HAP-1 (cell line): ENCODE measurements at regions not wholly inside any gene's neighbourhood (a gene's known extent, or its start where the extent isn't known, plus 50 kb on each side); places are given as distances from the start of the nearest gene placed in this dataset.
"Not testable (repeated sequence)": the region's sequence is repeated elsewhere in the genome, so short reads cannot be mapped to it uniquely, and the experiment has no call there.

Experiments used
- DNase-seq, 2 experiments: peaks; one replicate each; pipeline ENCODE4 v3.0.0-alpha.2; 2016 to 2020; ENCODE audit warnings: low spot score in 2 of 2
- H3K27me3 ChIP-seq: fragments of 250-450 bp; sonication (Bioruptor Pico); 2 replicates; pipeline ENCODE4 v1.5.1; 2020; ENCODE audit warnings: low read depth, mild to moderate bottlenecking, moderate library complexity
- H3K36me3 ChIP-seq: fragments of 250-450 bp; sonication (Bioruptor Pico); replicated peaks from 2 replicates; pipeline ENCODE4 v1.5.1; 2020; ENCODE audit warnings: mild to moderate bottlenecking
- H3K4me1 ChIP-seq: fragments of 250-450 bp; sonication (Bioruptor Pico); 2 replicates; pipeline ENCODE4 v1.5.1; 2020; ENCODE audit warnings: mild to moderate bottlenecking
- H3K4me3 ChIP-seq: fragments of 250-450 bp; sonication (Bioruptor Pico); 2 replicates; pipeline ENCODE4 v1.5.1; 2020; ENCODE audit warnings: mild to moderate bottlenecking, moderate library complexity
- H3K9me3 ChIP-seq: fragments of 250-450 bp; sonication (Bioruptor Pico); 2 replicates; pipeline ENCODE4 v1.5.1; 2020; ENCODE audit warnings: mild to moderate bottlenecking, moderate library complexity
- in situ Hi-C: fragments of 300-500 bp; cut with MboI; formaldehyde crosslinking; loops from 3 replicates; pipeline ENCODE4 v1.14.3; 2020; ENCODE audit warnings: low sequenced_read_pairs, inconsistent platforms, mixed read lengths

GRCh38 chr13:58655086-58655485 lies 1023.5 kb downstream of the PCDH17 start:
- H3K36me3 ChIP-seq: no peaks in the 10 kb centered on the region
- H3K4me1 ChIP-seq: no peaks in the 10 kb centered on the region
- DNase-seq: no peak
- no peaks in the 10 kb centered on the region for H3K27me3 ChIP-seq
- no peaks in the 10 kb centered on the region for H3K9me3 ChIP-seq
- in situ Hi-C loops: no loop called here
- H3K4me3 ChIP-seq: no peak overlapping the region

- Histone ChIP-seq H3K36me3 (no peaks in the 10 kb centered on the region), H3K4me1 (no peaks in the 10 kb centered on the region), H3K9me3 (no peaks in the 10 kb centered on the region), H3K27me3 (no peaks in the 10 kb centered on the region), H3K4me3 (no peak overlapping the region)
- DNase-seq: no peak
- in situ Hi-C loops: no loop called here
Observed at GRCh38 chr13:58660826-58661225, 1029.3 kb downstream of the PCDH17 start.

- Histone ChIP-seq H3K4me1 (no peaks in the 10 kb centered on the region), H3K36me3 (no peaks in the 10 kb centered on the region), H3K9me3 (no peaks in the 10 kb centered on the region), H3K27me3 (peaks cover 3% of the 10 kb centered on the region; the same call in 1 of the 2 replicates), H3K4me3 (no peak overlapping the region)
- in situ Hi-C loops: no loop called here
- DNase-seq: no peak
Observed at GRCh38 chr13:58666331-58666730, 1034.8 kb downstream of the PCDH17 start.

- Histone ChIP-seq H3K36me3 (no peaks in the 10 kb centered on the region), H3K4me3 (no peak overlapping the region), H3K27me3 (peaks cover 3% of the 10 kb centered on the region; the same call in 1 of the 2 replicates), H3K4me1 (no peaks in the 10 kb centered on the region), H3K9me3 (no peaks in the 10 kb centered on the region)
- in situ Hi-C loops: no loop called here
- DNase-seq: no peak
Observed at GRCh38 chr13:58667096-58667495, 1035.6 kb downstream of the PCDH17 start.

GRCh38 chr13:58680115-58680514 lies 1048.6 kb downstream of the PCDH17 start:
- H3K4me1 ChIP-seq: 0 out of 2 replicates have a peak, but pooled peaks cover 3% of the 10 kb centered on the region
- no peak overlapping the region for H3K4me3 ChIP-seq
- in situ Hi-C loops: no loop called here
- no peak for DNase-seq
- no peaks in the 10 kb centered on the region for H3K9me3 ChIP-seq
- H3K27me3 ChIP-seq: no peaks in the 10 kb centered on the region
- no peaks in the 10 kb centered on the region for H3K36me3 ChIP-seq

- Histone ChIP-seq H3K36me3 (no peaks in the 10 kb centered on the region), H3K27me3 (no peaks in the 10 kb centered on the region), H3K4me3 (no peak overlapping the region), H3K4me1 (0 out of 2 replicates have a peak, but pooled peaks cover 3% of the 10 kb centered on the region), H3K9me3 (no peaks in the 10 kb centered on the region)
- DNase-seq: no peak
- in situ Hi-C loops: no loop called here
Observed at GRCh38 chr13:58682616-58683015, 1051.1 kb downstream of the PCDH17 start.

- Histone ChIP-seq H3K4me1 (no peaks in the 10 kb centered on the region), H3K4me3 (no peak overlapping the region), H3K36me3 (no peaks in the 10 kb centered on the region), H3K27me3 (no peaks in the 10 kb centered on the region), H3K9me3 (no peaks in the 10 kb centered on the region)
- DNase-seq: no peak
- in situ Hi-C loops: no loop called here
Observed at GRCh38 chr13:58687148-58687547, 1055.6 kb downstream of the PCDH17 start.

- Histone ChIP-seq H3K4me3 (no peak overlapping the region), H3K36me3 (no peaks in the 10 kb centered on the region), H3K27me3 (no peaks in the 10 kb centered on the region), H3K4me1 (no peaks in the 10 kb centered on the region), H3K9me3 (no peaks in the 10 kb centered on the region)
- DNase-seq: no peak
- in situ Hi-C loops: no loop called here
Observed at GRCh38 chr13:58698531-58698930, 1067.0 kb downstream of the PCDH17 start.

- DNase-seq: no peak
- Histone ChIP-seq H3K27me3 (no peaks in the 10 kb centered on the region), H3K9me3 (peaks cover 2% of the 10 kb centered on the region; the same call in 1 of the 2 replicates), H3K4me1 (no peaks in the 10 kb centered on the region), H3K4me3 (no peak overlapping the region), H3K36me3 (no peaks in the 10 kb centered on the region)
- in situ Hi-C loops: no loop called here
Observed at GRCh38 chr13:58704953-58705352, 1073.4 kb downstream of the PCDH17 start.

GRCh38 chr13:58706421-58706820 lies 1074.9 kb downstream of the PCDH17 start:
- Histone ChIP-seq H3K36me3 (no peaks in the 10 kb centered on the region), H3K27me3 (no peaks in the 10 kb centered on the region), H3K9me3 (peaks cover 2% of the 10 kb centered on the region; the same call in 1 of the 2 replicates), H3K4me1 (no peaks in the 10 kb centered on the region), H3K4me3 (no peak overlapping the region)
- DNase-seq: no peak
- in situ Hi-C loops: no loop called here

GRCh38 chr13:58712191-58712590 lies 1080.6 kb downstream of the PCDH17 start:
- Histone ChIP-seq H3K27me3 (no peaks in the 10 kb centered on the region), H3K4me1 (no peaks in the 10 kb centered on the region; the same call in 1 of the 2 replicates), H3K36me3 (no peaks in the 10 kb centered on the region), H3K9me3 (peaks cover 2% of the 10 kb centered on the region; the same call in 1 of the 2 replicates), H3K4me3 (no peak overlapping the region)
- no peak for DNase-seq
- in situ Hi-C loops: no loop called here

- H3K4me3 ChIP-seq, H3K36me3 ChIP-seq, H3K9me3 ChIP-seq, H3K27me3 ChIP-seq, in situ Hi-C loops, DNase-seq, H3K4me1 ChIP-seq: not testable (repeated sequence)
Observed at GRCh38 chr13:58714016-58714415, 1082.5 kb downstream of the PCDH17 start.

- Histone ChIP-seq H3K9me3 (no peaks in the 10 kb centered on the region), H3K4me3 (no peak overlapping the region), H3K36me3 (no peaks in the 10 kb centered on the region), H3K4me1 (peaks cover 16% of the 10 kb centered on the region), H3K27me3 (no peaks in the 10 kb centered on the region)
- peak in 1 of 2 experiments; percentile 54 for DNase-seq
- in situ Hi-C loops: no loop called here
Observed at GRCh38 chr13:58721273-58721672, 1089.7 kb downstream of the PCDH17 start.

- H3K9me3 ChIP-seq: no peaks in the 10 kb centered on the region
- no peaks in the 10 kb centered on the region for H3K36me3 ChIP-seq
- peaks cover 8% of the 10 kb centered on the region for H3K4me1 ChIP-seq
- no peaks in the 10 kb centered on the region for H3K27me3 ChIP-seq
- in situ Hi-C loops: no loop called here
- DNase-seq: no peak
- H3K4me3 ChIP-seq: no peak overlapping the region
Observed at GRCh38 chr13:58728126-58728525, 1096.6 kb downstream of the PCDH17 start.

- Histone ChIP-seq H3K4me1 (peaks cover 8% of the 10 kb centered on the region), H3K27me3 (no peaks in the 10 kb centered on the region), H3K4me3 (no peak overlapping the region), H3K36me3 (no peaks in the 10 kb centered on the region), H3K9me3 (no peaks in the 10 kb centered on the region)
- DNase-seq: no peak
- in situ Hi-C loops: no loop called here
Observed at GRCh38 chr13:58729361-58729760, 1097.8 kb downstream of the PCDH17 start.
